Astrocyte of the hippocampus (primary cell): ENCODE measurements at regions not wholly inside any gene's neighbourhood (a gene's known extent, or its start where the extent isn't known, plus 50 kb on each side); places are given as distances from the start of the nearest gene placed in this dataset.

Source experiments
- DNase-seq: peaks from one replicate; pipeline ENCODE4 v3.0.0; 2011; ENCODE audit warnings: low read depth, low spot score

GRCh38 chr11:94671553-94672366, 96.4 kb upstream of the AMOTL1 start:
- DNase-seq, result peak; percentile 10

DNA sequence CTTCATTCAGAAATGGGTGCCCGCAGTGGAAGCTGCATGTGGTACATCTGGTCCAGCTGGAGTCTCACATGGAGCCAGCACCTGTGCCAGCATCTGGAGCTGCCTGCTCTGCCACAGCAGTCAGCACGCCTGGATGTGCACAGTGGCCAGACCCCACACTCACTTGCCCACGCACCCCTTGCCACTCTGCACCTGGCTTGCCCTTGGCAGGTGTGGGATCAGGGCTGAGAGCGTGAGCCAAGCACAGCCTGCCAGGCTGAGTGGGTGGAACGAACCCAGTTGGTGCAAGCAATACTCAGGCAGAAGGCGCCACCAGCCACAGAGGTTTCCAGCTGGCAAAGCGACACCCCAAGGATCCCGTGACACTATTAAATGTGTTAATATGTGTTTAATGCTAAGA, 95.5 kb upstream of the AMOTL1 start:
- no peak for DNase-seq

- no peak for DNase-seq
Observed at GRCh38 chr11:94673386-94673785, 94.8 kb upstream of the AMOTL1 start.

DNA sequence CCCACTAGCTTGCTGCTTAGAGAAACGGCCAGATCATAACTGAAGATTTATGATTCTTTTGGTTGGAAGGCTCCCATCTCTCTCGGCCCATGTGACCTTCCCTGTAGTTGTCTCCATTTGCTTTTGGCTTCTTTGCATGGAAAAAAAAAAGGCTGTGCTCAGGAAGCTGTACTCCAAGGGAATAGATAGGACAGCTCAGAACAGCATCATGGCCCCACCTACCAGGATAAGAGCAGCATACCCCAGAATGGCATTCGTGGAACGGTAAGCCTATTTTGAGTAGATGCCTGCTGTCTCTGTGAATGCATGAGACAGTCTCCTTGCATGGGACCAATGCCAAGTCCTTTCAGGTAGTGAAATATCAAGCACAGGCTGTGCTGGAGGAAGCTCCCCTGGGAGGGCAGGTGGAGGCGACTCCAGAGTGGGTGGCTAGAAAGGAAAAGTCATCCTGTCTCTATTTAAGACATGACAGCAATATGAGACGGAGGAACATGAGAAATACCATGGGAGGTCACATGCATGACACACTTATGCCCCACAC, 94.1 kb upstream of the AMOTL1 start:
- DNase-seq, result no peak

GRCh38 chr11:94675239-94675638, 92.9 kb upstream of the AMOTL1 start:
- no peak for DNase-seq

- no peak for DNase-seq
Observed at GRCh38 chr11:94675813-94676212, 92.3 kb upstream of the AMOTL1 start.

DNA sequence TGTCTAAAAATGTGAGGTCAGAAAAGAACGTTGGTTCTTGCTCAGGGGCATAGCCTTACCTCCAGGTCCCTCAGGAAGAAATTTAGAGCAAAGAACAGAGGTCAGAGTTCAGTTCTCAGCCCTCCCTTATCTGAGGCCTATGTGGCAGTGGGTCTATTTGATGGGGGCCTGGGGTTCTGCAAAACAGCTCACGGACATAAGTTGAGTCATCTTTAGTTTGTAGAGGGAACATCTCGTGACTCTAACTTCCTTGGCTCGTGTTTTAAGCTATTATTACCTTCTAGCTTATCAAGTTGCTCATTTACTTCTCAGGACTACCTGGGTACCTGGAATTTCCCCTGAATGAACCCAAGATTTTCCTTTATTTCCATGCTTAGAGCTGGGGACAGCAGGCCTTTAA, 91.3 kb upstream of the AMOTL1 start:
- DNase-seq, result no peak

- DNase-seq, result no peak
Observed at GRCh38 chr11:94678236-94678635, 89.9 kb upstream of the AMOTL1 start.

- DNase-seq, result no peak
Observed at GRCh38 chr11:94678901-94679300, 89.3 kb upstream of the AMOTL1 start.

GRCh38 chr11:94680426-94680825, 87.7 kb upstream of the AMOTL1 start:
- no peak for DNase-seq

DNA sequence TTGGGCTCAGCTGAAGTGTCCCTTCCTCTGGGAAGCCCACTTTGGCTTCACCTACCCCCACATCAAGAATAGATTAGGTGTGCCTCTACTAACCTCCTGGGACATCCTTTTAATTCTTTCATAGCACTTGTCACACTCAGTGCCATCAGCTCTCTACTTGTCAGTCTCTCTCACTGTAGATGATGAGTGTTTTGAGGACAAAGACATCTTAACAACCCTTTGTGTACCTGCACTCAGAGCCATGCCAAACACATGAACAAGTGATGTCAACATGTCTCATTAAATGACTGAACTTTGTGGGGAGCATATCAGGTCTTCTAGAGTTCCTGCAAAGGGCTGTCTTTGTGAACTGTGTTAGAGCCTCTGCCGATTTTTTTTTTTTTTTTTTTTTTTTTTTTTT, 87.0 kb upstream of the AMOTL1 start:
- no peak for DNase-seq

- DNase-seq, result no peak
Observed at GRCh38 chr11:94681852-94682251, 86.3 kb upstream of the AMOTL1 start.

GRCh38 chr11:94694309-94695060, 73.7 kb upstream of the AMOTL1 start:
- DNase-seq, result no peak

DNA sequence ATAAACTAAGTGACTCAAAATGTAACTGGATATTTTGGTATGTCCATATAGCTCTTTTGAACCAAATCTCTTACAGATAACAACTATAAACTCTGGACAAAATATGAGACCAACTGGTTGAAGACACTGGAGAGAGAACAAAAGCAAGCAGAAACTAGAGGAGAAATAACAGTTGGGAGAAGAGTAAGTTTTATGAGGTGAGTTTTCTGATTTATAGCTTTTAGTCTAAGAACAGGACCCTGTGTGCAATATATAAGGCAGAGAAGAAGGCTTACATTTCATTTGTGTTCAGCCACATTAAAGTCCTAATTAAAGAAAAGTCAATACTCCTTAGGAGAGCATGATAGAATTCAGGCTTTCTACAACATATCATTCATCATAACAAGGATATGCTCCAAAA, 71.0 kb upstream of the AMOTL1 start:
- DNase-seq, result no peak

GRCh38 chr11:94700622-94701021, 67.5 kb upstream of the AMOTL1 start:
- DNase-seq, result no peak

DNA sequence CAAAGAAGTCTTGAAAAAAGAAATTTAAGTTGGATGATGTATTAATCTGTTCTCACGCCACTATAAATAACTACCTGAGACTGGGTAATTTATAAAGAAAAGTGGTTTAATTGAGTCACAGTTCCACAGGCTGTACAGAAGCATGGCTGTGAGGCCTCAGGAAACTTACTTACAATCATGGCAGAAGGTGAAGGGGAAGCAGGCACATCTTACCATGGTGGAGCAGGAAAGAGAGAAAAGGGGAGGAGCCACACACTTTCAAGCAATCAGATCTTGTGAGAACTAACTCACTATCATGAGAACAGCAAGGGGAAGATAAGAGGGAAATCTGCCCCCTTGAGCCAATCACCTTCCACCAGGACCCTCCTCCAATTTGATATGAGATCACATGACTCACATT, 65.7 kb upstream of the AMOTL1 start:
- DNase-seq, result no peak

- DNase-seq, result no peak
Observed at GRCh38 chr11:94705419-94705818, 62.7 kb upstream of the AMOTL1 start.

DNA sequence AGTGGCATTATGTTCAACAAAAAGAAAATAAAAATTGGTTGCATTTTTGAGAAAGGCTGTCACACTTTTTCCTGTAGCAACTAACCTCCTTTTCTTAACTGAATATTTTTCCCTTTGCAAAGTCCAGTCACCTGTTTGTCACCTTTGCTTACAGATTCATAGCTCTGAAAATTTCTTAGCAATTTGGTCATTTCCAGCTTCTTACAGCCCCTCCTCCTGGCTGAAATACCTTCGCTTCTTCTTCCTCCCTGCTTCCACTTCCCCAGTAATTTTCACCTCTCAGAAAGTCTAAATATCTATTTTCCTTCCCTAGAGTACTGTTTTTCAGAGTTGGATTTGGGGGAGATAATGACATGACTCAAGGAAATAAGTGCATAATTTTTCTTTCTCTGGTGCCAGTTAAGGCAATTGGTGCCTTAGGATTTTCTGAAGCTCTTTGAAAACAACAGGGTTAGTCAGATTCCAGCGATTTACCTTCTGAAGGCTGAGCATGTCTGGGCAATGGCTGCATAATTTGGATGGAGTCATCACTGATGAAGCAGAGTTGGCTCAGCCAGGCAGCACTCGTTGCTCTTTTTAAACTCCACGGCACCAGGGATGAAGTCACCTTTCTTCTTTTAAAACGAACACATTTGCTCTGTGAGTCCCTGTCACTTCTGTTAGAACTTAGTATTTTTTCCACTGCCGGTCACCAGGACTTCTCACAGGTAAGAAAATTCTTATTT, 62.1 kb upstream of the AMOTL1 start:
- DNase-seq, result peak; percentile 83

GRCh38 chr11:94708176-94708575, 60.0 kb upstream of the AMOTL1 start:
- DNase-seq, result no peak

- DNase-seq, result no peak
Observed at GRCh38 chr11:94708642-94709041, 59.5 kb upstream of the AMOTL1 start.

DNA sequence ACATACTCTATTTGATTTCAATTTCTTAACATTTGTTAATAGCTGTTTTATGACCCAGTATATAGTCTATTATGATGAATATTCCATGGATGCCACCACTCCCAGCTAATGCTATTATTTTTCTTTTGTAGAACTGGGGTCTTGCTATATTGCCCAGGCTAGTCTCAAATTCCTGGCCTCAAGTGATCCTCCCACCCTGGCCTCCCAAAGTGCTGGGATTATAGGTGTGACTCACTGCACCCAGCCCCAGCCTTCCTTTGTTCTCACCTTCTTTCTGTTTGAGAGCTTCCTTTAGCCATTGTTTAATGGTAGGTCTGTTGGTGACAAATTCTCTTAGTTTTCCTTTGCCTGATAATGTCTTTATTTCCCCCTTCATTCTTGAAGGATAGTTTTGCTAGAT, 52.9 kb upstream of the AMOTL1 start:
- DNase-seq, result no peak

- no peak for DNase-seq
Observed at GRCh38 chr11:94717667-94718066, 50.5 kb upstream of the AMOTL1 start.
